GM19240 (cell line): ENCODE measurements at regions not wholly inside any gene's neighbourhood (a gene's known extent, or its start where the extent isn't known, plus 50 kb on each side); places are given as distances from the start of the nearest gene placed in this dataset.
"Not testable (repeated sequence)": the region's sequence is repeated elsewhere in the genome, so short reads cannot be mapped to it uniquely, and the experiment has no call there.

ENCODE experiments used
- DNase-seq: peaks from one replicate; pipeline ENCODE4 v3.0.0; 2011; ENCODE audit warnings: low spot score; ENCODE audit not compliant: insufficient read length

GRCh38 chr2:82007071-82007664 is 1702.6 kb upstream of the LRRTM1 start:
- no peak for DNase-seq

GRCh38 chr2:82005889-82006288 is 1701.3 kb upstream of the LRRTM1 start:
- DNase-seq, result not testable (repeated sequence)

DNA sequence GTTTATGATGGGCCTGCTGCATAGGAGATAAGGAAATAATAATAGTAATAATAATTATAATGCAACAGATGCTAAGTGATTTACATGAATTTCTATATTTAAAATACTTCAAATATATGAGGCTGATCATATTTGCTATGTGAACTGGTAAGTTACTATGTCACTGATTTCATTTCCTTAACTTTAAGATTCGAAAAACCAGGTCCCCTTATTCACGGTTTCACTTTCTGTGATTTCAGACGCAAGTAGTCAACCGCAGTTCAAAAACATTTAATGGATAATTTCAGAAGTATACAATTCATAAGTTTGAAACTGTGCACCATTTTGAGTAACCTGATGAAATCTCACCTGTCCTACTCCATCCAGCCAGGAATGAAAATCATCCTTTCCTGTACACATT is 1697.1 kb upstream of the LRRTM1 start:
- DNase-seq, result no peak

GRCh38 chr2:82000606-82001005 is 1696.1 kb upstream of the LRRTM1 start:
- DNase-seq, result no peak

GRCh38 chr2:81996332-81996731 is 1691.8 kb upstream of the LRRTM1 start:
- DNase-seq, result no peak

DNA sequence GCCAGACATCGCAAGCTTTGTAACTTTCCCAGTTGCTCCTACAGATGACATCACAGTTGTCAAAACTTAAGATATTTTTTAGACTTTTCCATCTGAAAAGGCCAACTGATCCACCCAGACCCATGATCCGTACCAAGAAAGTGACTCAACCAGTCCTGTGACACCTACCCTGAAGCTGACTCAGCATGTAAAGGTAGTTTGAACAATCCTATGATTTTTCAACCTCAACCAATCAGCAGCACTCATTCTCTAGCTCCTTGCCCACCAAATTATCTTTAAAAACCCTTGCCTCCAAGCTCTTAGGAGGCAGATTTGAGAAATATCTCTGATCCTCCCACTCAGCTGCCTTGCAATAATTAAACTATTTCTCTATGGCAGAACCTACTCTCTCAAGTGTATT is 1686.7 kb upstream of the LRRTM1 start:
- no peak for DNase-seq

- no peak for DNase-seq
These were observed 1682.8 kb upstream of the LRRTM1 start for GRCh38 chr2:81987370-81987769.

DNA sequence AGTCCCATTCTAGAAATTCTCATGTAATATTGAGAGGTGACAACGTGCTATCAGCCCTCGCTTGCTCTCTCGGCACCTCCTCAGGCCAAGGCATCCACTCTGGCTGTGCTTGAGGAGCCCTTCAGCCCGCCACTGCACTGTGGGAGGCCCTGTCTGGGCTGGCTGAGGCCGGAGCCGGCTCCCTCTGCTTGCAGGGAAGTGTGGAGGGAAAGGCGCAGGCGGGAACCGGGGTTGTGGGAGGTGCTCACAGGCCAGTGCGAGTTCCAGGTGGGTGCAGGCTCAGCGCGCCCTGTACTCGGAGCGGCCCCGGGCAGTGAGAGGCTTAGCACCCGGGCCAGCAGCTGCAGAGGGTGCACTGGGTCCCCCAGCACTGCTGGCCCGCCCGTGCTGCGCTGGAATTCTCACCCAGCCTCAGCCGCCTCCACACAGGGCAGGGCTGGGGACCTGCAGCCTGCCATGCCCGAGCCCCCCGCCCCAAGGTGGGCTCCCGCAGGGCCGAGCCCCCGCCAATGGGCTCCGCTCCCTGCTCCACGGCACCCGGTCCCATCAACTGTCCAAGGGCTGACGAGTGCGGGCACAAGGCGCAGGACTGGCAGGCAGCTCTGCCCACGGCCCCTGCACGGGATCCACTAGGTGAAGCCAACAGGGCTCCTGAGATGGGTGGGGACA is 1680.6 kb upstream of the LRRTM1 start:
- no peak for DNase-seq

- DNase-seq, result no peak
These were observed 1677.0 kb upstream of the LRRTM1 start for GRCh38 chr2:81981585-81981984.

DNA sequence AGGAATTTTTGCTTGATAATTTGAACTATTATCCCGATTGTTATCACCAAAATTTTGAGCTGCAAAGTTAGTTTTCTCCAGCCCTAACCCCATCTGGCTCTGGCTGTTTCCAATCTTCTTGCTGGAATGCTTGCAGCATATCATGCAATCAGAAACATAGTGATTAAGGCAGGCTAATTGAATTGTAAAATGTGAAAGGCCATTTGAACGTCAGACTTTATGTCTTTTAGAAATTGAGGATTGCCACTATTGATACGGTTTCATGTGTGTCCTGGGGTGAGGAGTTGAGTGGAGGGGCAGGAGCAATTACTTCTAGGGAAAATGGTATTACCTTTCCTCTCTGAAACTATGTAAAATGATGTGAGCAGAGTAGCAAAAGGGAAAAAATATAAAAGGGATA is 1674.5 kb upstream of the LRRTM1 start:
- no peak for DNase-seq

DNA sequence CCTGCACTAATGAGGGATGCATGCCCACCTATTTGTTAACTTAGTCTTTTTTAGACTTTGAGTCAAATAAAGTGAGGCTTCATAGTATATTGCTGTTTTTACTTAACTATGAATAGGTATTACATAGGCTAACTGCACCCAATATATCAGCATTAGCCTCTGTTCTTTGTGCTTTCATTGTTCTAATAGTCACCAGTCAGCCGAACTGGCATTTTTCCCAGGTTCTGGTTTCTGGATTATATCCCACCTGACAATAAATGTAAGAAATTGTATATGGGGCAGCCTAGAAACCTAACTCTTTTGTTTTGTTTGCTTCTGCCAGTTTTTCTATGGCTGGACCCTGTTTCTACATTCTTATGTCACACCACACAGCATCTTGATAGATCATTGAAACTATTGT is 1672.4 kb upstream of the LRRTM1 start:
- DNase-seq, result no peak

DNA sequence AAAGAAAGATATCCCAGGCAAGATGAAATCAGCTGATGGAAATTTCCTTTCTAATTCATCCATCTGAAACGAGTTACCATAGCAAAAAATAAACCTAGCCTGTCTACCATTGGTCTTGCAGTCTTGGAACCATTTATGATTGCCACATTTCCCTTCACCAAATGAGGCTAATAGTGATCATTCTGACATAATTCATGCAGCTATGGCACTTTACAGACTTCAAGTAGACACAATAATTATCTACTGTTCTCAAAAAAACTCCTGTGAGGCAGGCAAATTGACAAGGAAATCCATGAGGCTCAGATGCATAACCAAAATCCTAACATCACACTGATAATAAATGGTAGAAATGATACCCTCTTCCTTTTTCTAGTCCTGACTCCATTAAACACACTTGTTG is 1669.7 kb upstream of the LRRTM1 start:
- no peak for DNase-seq

- no peak for DNase-seq
These were observed 1638.3 kb upstream of the LRRTM1 start for GRCh38 chr2:81942876-81943275.

GRCh38 chr2:81942136-81942680 is 1637.7 kb upstream of the LRRTM1 start:
- DNase-seq, result no peak

- DNase-seq, result no peak
These were observed 1635.9 kb upstream of the LRRTM1 start for GRCh38 chr2:81940266-81940955.

DNA sequence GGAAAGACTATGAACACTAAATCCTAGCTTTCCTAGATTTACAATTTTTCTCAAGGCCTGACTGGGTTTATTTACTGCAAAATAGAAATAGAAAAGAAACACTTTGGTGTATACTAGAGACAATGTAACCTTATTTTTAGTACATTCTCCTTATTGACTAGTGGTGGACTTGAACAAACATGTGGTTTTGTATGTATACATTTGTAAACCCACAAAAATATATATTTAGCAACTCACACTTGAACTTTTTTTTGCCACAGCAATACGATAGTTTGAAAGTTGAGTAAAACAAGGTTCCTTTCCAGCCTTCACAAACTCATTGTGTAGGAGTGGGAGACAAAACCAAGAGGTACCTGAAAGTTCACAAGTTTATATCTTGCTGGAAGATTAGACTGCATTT is 1633.4 kb upstream of the LRRTM1 start:
- no peak for DNase-seq

DNA sequence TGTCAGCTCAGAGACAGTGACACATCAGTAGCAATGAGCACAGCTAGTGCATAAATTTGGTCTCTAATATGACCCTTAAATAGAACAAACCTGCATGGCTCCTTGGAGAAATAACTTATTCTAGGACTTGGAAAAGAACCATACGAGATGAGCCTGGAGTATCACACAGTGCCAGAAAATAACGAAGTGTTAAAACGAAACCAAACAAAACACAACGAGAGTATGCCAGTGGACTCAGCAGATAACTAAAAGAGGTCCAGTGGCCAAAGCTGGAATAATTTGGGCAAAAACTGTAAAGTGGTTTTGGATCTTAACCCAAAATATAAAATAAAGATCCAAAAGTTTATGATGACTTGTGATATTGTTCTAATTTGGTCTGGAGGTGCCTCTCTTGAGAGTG is 1599.0 kb upstream of the LRRTM1 start:
- DNase-seq, result no peak

DNA sequence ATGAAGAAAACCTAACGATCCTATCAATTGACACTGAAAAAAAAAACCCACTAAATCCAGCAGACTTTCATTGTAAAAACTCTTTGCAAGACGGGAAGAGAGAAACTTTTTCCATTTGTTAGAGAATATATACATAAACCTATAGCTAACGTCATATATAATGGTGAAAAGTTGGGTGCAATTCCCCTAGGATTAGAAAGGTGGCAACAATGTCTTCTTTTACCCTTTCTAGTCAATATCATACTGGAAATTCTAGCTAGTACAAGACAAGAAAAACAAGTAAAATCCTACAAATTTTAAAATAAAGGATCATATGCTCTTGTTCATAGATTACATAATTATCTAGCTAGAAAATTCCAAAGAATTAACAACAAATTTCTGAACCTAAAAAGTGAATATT is 1596.5 kb upstream of the LRRTM1 start:
- no peak for DNase-seq

- no peak for DNase-seq
These were observed 1591.2 kb upstream of the LRRTM1 start for GRCh38 chr2:81895620-81896250.

DNA sequence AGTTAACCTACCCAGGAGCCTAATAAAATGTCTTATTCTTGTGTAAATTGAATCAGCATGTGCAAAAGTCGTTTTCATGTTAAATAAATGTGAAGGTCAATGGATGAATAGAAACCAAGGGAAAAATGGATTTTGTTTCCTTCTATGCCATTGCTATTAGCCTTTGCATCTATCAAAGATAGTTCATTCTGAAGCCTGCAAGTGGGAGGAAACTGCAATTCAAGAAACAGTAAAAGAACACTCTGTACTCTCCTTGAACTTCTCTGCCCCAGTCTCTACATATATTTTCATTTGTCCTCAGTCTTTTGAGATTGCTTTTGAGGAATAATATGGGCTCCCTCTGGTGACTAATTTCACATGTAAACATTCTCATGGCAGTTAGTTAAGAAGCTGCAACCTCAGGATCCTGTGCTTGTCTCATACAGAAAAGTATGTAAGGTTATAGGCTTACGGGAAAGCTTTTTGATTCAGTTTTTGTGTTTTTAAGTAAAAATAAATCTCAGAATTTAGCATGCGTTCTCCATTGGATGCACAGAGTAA is 1590.0 kb upstream of the LRRTM1 start:
- DNase-seq, result no peak

- DNase-seq, result no peak
These were observed 1572.1 kb upstream of the LRRTM1 start for GRCh38 chr2:81876624-81877023.

DNA sequence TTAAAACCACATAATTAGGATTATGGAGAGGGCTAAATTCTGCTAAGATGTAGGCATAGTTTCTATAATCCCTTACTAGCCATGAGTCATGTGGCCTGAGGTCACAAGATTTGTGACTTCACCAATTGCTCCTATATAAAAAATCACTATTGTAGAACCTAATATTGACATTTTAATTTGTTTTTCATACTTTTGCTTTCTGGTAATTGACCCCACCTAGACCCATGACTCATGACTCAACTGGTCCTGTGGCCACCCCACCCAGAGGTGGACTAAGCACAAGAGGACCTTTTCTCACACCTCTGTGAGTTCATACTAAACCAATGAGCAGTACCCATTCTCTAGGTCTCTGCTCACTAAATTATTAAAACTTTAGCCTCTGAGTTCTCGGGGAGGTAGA is 1567.5 kb upstream of the LRRTM1 start:
- DNase-seq, result no peak
